Panc1 (cell line): ENCODE measurements at regions not wholly inside any gene's neighbourhood (a gene's known extent, or its start where the extent isn't known, plus 50 kb on each side); places are given as distances from the start of the nearest gene placed in this dataset.

ENCODE experiments used
- ATAC-seq: fragments of 200-7000 bp; cut with Tn5 transposase; 2 replicates; pipeline ENCODE4 v1.9.1; 2020; ENCODE audit warnings: mild to moderate bottlenecking, moderate library complexity
- BruUV-seq: library from RNA; stranded (reverse); fragments of 400-500 nt; replicated peaks from 2 replicates; lab custom pipeline; 2021; lab: Mats Ljungman, UMichigan
- CTCF ChIA-PET: fragments of 300-600 bp; sonication (Branson Sonifier 250); formaldehyde crosslinking; loops from one replicate; lab custom pipeline; 2022; ENCODE audit warnings: antibody characterized with exemption; lab: Charles Lee
- POLR2A ChIA-PET: fragments of 300-600 bp; sonication (Branson Sonifier 250); formaldehyde crosslinking; loops from one replicate; lab custom pipeline; 2022; ENCODE audit warnings: antibody characterized with exemption; lab: Charles Lee
- DNase-seq: peaks from one replicate; pipeline ENCODE4 v3.0.0-alpha.2; 2010; ENCODE audit warnings: low read depth, low spot score
- H3K27ac ChIP-seq: 2 replicates; pipeline ENCODE4 v1.5.1; 2011; ENCODE audit warnings: mild to moderate bottlenecking, low read length, inconsistent platforms
- H3K27me3 ChIP-seq: fragments of 200-500 bp; sonication (Bioruptor generic); 2 replicates; pipeline ENCODE4 v1.6.0; 2014; ENCODE audit warnings: low read length, inconsistent platforms; ENCODE audit not compliant: control insufficient read depth, insufficient read depth
- H3K36me3 ChIP-seq: fragments of 200-500 bp; sonication (Bioruptor generic); 2 replicates; pipeline ENCODE4 v1.5.1; 2014; ENCODE audit warnings: inconsistent platforms, mild to moderate bottlenecking, low read length, moderate library complexity; ENCODE audit not compliant: control insufficient read depth, insufficient read depth
- H3K4me1 ChIP-seq: 2 replicates; pipeline ENCODE4 v1.5.1; 2011; ENCODE audit warnings: inconsistent platforms, mild to moderate bottlenecking, low read length, moderate library complexity; ENCODE audit not compliant: control insufficient read depth, insufficient read depth
- H3K4me3 ChIP-seq, 2 experiments: 2 replicates each; pipeline ENCODE4 v1.5.1; 2011 to 2012; ENCODE audit warnings: low read depth in 2 of 2, low read length in 2 of 2, mild to moderate bottlenecking in 2 of 2, inconsistent platforms in 1 of 2, moderate library complexity in 1 of 2
- H3K9me3 ChIP-seq: fragments of 200-500 bp; sonication (Bioruptor generic); 2 replicates; pipeline ENCODE4 v1.5.1; 2014; ENCODE audit warnings: low read depth, mild to moderate bottlenecking, inconsistent platforms, low read length, moderate library complexity; ENCODE audit not compliant: control insufficient read depth, insufficient read depth
- POLR2AphosphoS5 ChIP-seq: IDR thresholded peaks from 2 replicates; pipeline ENCODE4 v1.6.1; 2012; ENCODE audit warnings: mild to moderate bottlenecking, low read depth, low read length, moderate library complexity
- SIN3A ChIP-seq: IDR thresholded peaks from 2 replicates; pipeline ENCODE4 v1.6.1; 2012; ENCODE audit warnings: low read depth, mild to moderate bottlenecking, low read length, moderate library complexity, borderline replicate concordance; ENCODE audit not compliant: insufficient read depth
- TCF7L2 ChIP-seq: IDR thresholded peaks from 2 replicates; pipeline ENCODE4 v1.6.1; 2011; ENCODE audit warnings: mild to moderate bottlenecking, low read depth, low read length, inconsistent platforms
- in situ Hi-C: cut with HindIII; loops from 2 replicates; pipeline ENCODE4 v1.10.0; 2016; ENCODE audit warnings: low sequenced_read_pairs, low pct_unique_long_range_greater_than_20kb
- intact Hi-C: fragments of 100-400 bp; cut with micrococcal nuclease; formaldehyde crosslinking; loops from one replicate; pipeline ENCODE4 v1.10.0; 2022; ENCODE audit not compliant: unreplicated experiment
- TF ChIP-seq, protein P1 (sequence below), 2 experiments: IDR thresholded peaks; 2 replicates each; pipeline ENCODE4 v1.6.1; 2011 to 2012; ENCODE audit warnings: low read depth in 2 of 2, control low read depth in 1 of 2, low read length in 1 of 2, mild to moderate bottlenecking in 1 of 2, moderate library complexity in 1 of 2; ENCODE audit not compliant: insufficient read depth in 1 of 2
- TF ChIP-seq, protein P2 (sequence below): fragments of 450-650 bp; IDR thresholded peaks from 2 replicates; pipeline ENCODE4 v1.5.1; 2017; ENCODE audit warnings: mild to moderate bottlenecking

- ChIA-PET CTCF (no interaction called here), POLR2A (no interaction called here)
- in situ Hi-C loops (no loop called here), intact Hi-C loops (no loop called here)
- no TSS peak for BruUV-seq
- Histone ChIP-seq H3K27me3 (no peaks in the 10 kb centered on the region), H3K36me3 (no peaks in the 10 kb centered on the region), H3K4me3 (no peak overlapping the region), H3K4me1 (peaks cover 84% of the 10 kb centered on the region), H3K27ac (peak overlapping the region; percentile 93), H3K9me3 (no peaks in the 10 kb centered on the region)
- ATAC-seq (no peak), DNase-seq (no peak)
- TF ChIP-seq, protein P1, sequence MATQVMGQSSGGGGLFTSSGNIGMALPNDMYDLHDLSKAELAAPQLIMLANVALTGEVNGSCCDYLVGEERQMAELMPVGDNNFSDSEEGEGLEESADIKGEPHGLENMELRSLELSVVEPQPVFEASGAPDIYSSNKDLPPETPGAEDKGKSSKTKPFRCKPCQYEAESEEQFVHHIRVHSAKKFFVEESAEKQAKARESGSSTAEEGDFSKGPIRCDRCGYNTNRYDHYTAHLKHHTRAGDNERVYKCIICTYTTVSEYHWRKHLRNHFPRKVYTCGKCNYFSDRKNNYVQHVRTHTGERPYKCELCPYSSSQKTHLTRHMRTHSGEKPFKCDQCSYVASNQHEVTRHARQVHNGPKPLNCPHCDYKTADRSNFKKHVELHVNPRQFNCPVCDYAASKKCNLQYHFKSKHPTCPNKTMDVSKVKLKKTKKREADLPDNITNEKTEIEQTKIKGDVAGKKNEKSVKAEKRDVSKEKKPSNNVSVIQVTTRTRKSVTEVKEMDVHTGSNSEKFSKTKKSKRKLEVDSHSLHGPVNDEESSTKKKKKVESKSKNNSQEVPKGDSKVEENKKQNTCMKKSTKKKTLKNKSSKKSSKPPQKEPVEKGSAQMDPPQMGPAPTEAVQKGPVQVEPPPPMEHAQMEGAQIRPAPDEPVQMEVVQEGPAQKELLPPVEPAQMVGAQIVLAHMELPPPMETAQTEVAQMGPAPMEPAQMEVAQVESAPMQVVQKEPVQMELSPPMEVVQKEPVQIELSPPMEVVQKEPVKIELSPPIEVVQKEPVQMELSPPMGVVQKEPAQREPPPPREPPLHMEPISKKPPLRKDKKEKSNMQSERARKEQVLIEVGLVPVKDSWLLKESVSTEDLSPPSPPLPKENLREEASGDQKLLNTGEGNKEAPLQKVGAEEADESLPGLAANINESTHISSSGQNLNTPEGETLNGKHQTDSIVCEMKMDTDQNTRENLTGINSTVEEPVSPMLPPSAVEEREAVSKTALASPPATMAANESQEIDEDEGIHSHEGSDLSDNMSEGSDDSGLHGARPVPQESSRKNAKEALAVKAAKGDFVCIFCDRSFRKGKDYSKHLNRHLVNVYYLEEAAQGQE (IDR thresholded peaks at IDR 0.05; ENCODE audit: insufficient read depth in 1 of 2, low read depth in 2 of 2, low read length in 1 of 2), result no peak
- peak; percentile 85 for TF ChIP-seq TCF7L2
These were observed 70.2 kb downstream of the ZNF608 start for GRCh38 chr5:124675931-124676846.

DNA sequence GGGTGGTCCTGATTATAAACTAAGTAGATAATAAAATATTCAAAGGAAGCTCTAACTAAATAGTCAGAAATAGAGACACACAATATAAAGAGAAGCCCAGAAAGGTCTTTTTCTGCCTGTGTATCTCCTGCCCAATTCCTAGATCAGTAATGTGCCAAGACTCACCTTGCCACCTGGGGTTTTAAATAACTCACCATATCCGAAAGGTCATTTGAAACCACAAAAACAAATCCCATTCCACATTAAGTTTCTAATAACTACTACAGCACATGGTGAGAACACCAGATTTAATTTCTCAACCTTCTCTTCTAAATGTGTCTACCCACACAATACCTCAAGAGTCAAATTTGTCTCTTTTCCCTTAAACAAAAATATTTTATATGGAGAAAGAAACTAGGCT lies 75.2 kb downstream of the ZNF608 start:
- Histone ChIP-seq H3K27ac (peak overlapping the region; percentile 93), H3K9me3 (no peaks in the 10 kb centered on the region), H3K4me1 (peaks cover 93% of the 10 kb centered on the region), H3K27me3 (no peaks in the 10 kb centered on the region), H3K4me3 (no peak overlapping the region), H3K36me3 (no peaks in the 10 kb centered on the region)
- in situ Hi-C loops, result no loop called here
- DNase-seq (no peak), ATAC-seq (no peak)
- POLR2A ChIA-PET, result no interaction called here
- CTCF ChIA-PET, result no interaction called here
- intact Hi-C loops, result no loop called here
- no TSS peak for BruUV-seq
- no peak for TF ChIP-seq SIN3A
- no peak for TF ChIP-seq TCF7L2
- TF ChIP-seq, protein P2, sequence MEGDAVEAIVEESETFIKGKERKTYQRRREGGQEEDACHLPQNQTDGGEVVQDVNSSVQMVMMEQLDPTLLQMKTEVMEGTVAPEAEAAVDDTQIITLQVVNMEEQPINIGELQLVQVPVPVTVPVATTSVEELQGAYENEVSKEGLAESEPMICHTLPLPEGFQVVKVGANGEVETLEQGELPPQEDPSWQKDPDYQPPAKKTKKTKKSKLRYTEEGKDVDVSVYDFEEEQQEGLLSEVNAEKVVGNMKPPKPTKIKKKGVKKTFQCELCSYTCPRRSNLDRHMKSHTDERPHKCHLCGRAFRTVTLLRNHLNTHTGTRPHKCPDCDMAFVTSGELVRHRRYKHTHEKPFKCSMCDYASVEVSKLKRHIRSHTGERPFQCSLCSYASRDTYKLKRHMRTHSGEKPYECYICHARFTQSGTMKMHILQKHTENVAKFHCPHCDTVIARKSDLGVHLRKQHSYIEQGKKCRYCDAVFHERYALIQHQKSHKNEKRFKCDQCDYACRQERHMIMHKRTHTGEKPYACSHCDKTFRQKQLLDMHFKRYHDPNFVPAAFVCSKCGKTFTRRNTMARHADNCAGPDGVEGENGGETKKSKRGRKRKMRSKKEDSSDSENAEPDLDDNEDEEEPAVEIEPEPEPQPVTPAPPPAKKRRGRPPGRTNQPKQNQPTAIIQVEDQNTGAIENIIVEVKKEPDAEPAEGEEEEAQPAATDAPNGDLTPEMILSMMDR, result no peak
- TF ChIP-seq, protein P1 (IDR thresholded peaks at IDR 0.05; ENCODE audit: insufficient read depth in 1 of 2, low read depth in 2 of 2, low read length in 1 of 2), result no peak
- TF ChIP-seq POLR2AphosphoS5, result no peak
